ENCODE measurements at regions not wholly inside any gene's neighbourhood (a gene's known extent, or its start where the extent isn't known, plus 50 kb on each side); places are given as distances from the start of the nearest gene placed in this dataset.
A peak's percentile ranks its signal among the peaks of the same experiment; 100 is the strongest.

DNA sequence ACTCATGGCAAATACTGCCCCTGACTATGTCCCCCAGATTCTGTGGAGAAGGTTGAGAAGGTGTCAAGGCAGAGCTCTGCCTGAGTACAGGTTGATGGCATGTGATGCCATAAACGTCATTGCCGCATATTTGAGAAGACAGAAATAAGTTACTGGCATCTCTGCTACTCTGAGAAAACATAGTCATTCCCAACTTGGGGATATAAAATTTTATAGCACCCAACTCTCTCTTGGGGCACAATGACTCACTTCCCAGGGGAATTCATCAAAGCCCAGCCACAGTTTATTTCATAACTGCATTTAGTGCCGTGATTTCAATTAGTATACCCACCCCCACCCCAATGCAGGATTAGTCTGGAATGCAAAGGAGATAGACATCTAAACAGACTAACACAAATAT, 101.9 kb upstream of the TNR start:
- DNase-seq (no peak), ATAC-seq (no peak)
- WGBS: 66% methylated on average over 3 of the region's 3 CpGs
- H3K9me3 ChIP-seq (ENCODE audit: control insufficient read depth, low read length): no peaks in the 10 kb centered on the region
- intact Hi-C loops (cut with DNase I): no loop called here
- no peaks in the 10 kb centered on the region for H3K4me1 ChIP-seq (ENCODE audit: control insufficient read depth, insufficient read depth, low read length)
- H3K4me3 ChIP-seq (ENCODE audit: low read length): no peak overlapping the region
- no peak overlapping the region for H3K27ac ChIP-seq (ENCODE audit: low read length)
- H3K27me3 ChIP-seq (ENCODE audit: control insufficient read depth, insufficient read depth): no peaks in the 10 kb centered on the region

DNA sequence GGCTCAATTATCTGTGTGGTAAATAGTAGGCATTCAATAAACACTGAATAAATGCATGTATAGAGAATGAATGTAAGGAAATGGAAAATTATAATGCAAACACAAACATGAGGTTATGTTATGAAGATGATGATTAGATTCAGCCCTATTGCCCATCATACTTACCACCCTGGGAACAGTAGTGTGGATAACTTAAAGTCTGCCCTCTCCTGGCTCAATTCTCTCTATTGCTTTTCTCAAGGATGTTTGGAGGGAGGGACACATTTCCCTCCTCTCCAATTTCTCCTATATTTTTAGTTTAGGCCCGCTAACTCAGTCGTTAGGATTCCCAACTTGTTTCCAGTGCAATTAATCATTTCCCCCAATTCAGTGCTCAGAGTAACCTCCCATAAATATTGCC, 101.5 kb upstream of the TNR start:
- 60% methylated on average over 2 of the region's 2 CpGs for WGBS

DNA sequence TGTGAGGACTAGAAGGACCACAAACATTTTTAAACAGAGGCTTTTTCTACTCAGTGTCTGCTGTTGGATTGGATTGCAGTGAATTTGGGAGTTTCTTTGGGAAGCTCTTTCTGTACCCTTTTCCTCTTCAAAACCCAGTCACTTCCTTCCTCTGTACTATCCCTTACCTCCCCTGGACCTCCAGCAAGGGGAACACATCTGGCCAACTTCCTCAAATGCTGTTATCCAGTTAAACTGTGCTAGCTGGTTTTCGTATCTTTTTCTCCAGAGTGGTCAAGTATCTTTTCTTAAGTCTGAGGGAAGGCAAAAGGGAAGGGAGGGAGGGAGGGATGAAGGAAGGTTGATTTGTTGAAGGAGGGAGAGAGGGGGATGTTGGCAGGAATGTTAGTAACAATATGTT, 99.2 kb upstream of the TNR start:
- Histone ChIP-seq H3K27me3 (ENCODE audit: control insufficient read depth, insufficient read depth) (no peaks in the 10 kb centered on the region), H3K27ac (ENCODE audit: low read length) (no peak overlapping the region), H3K4me3 (ENCODE audit: low read length) (no peak overlapping the region), H3K4me1 (ENCODE audit: control insufficient read depth, insufficient read depth, low read length) (no peaks in the 10 kb centered on the region), H3K9me3 (ENCODE audit: control insufficient read depth, low read length) (no peaks in the 10 kb centered on the region)
- no peak for ATAC-seq
- intact Hi-C loops (cut with DNase I): no loop called here
- 47% methylated on average over 1 of the region's 1 CpG for WGBS
- no peak for DNase-seq

More for the DNA sequence above, 101.5 kb upstream of the TNR start:
- no peaks in the 10 kb centered on the region for H3K4me1 ChIP-seq (ENCODE audit: control insufficient read depth, insufficient read depth, low read length)
- ATAC-seq (no peak), DNase-seq (no peak)
- H3K9me3 ChIP-seq (ENCODE audit: control insufficient read depth, low read length): no peaks in the 10 kb centered on the region
- no peak overlapping the region for H3K27ac ChIP-seq (ENCODE audit: low read length)
- intact Hi-C loops (cut with DNase I): no loop called here
- no peaks in the 10 kb centered on the region for H3K27me3 ChIP-seq (ENCODE audit: control insufficient read depth, insufficient read depth)
- no peak overlapping the region for H3K4me3 ChIP-seq (ENCODE audit: low read length)

DNA sequence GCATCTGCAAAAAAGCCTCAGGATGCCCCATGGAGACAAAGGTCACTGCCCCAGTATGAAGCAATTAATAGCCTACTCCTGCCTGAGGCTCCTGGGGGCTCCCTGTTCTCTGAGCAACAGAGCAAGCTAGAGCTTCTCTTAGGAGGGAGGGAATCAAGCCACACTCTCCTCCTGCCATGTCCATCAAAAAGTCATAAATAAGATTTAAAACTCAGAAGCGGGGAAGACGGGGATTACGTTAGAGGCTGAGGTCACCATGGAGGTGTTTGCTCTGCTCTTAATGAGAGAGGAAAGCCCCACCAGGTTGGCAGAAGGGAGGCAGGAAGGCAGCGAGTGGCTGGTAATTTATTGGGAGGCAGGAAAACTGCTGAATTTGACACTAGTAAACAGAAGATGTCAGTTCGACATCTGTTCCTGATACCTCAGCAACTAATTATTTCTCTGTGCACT, 98.4 kb upstream of the TNR start:
- 72% methylated on average over 5 of the region's 5 CpGs for WGBS

DNA sequence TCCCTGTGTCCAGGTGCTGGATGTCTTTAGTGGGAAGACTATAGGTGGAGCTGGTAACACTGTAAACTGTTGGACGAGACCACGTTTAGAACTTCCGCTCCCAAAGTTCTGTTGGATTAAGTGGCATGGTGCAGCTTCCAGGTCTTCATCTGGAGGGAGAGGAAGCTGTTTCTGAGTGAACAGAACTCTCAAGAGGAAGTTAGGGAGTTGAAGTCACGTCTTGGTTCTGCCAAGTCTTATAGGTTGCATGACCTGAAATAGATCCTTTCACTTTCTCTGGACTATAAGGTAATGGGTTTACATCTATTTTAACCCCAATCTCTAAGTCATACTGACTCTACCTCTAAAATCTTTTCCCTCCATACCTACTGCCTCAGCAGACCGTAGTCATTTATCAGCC, 97.4 kb upstream of the TNR start:
- Histone ChIP-seq H3K4me3 (ENCODE audit: low read length) (no peak overlapping the region), H3K4me1 (ENCODE audit: control insufficient read depth, insufficient read depth, low read length) (no peaks in the 10 kb centered on the region), H3K27ac (ENCODE audit: low read length) (no peak overlapping the region), H3K27me3 (ENCODE audit: control insufficient read depth, insufficient read depth) (no peaks in the 10 kb centered on the region), H3K9me3 (ENCODE audit: control insufficient read depth, low read length) (no peaks in the 10 kb centered on the region)
- WGBS: 58% methylated on average over 5 of the region's 5 CpGs
- DNase-seq (no peak), ATAC-seq (no peak)
- intact Hi-C loops (cut with DNase I): no loop called here

More for the DNA sequence above, 98.4 kb upstream of the TNR start:
- intact Hi-C loops (cut with DNase I): no loop called here
- Histone ChIP-seq H3K27ac (ENCODE audit: low read length) (no peak overlapping the region), H3K4me1 (ENCODE audit: control insufficient read depth, insufficient read depth, low read length) (no peaks in the 10 kb centered on the region), H3K27me3 (ENCODE audit: control insufficient read depth, insufficient read depth) (no peaks in the 10 kb centered on the region), H3K4me3 (ENCODE audit: low read length) (no peak overlapping the region), H3K9me3 (ENCODE audit: control insufficient read depth, low read length) (no peaks in the 10 kb centered on the region)
- ATAC-seq (no peak), DNase-seq (no peak)

DNA sequence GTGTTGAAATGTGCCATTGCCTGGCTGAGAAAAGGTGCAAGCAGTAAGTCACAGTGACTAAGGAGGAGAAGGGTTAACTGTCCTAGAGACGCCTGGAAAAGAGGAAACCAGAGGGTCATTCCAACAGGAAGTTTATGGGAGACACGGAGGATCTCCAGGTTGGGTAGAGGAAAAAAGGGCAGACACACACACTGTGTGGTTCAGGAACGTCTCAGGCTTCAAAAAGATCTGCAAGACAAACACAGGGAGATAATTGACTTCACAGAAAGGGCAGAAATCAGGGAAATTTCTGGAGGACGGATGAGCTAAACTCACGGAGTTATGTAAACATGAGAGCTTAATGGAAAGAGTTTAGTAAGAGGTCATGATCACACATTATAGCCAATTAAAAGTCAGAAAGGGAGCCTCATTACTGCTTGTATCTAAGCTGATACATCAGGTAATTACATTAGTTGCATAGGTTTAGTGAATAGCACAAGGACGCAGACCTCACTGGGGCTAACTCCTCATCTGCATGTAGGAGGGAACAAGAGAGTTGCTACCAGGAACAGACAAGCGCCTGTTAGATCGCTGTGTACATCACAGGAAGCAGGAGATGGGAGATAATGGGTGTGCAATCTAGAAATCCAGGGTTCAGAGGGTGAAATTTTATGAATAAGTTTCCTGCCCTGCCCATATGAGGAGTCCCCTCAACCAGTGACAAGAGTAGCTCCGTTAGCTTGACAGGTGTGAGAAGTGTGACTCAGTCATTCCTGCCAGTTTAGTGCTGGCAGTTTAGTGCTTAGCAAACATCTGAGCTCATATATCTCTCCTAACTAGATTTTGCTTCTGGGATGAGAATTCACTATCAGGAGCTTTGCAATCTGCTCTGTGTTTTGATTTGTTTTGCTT, 96.6 kb upstream of the TNR start:
- Histone ChIP-seq H3K27ac (ENCODE audit: low read length) (no peak overlapping the region), H3K4me3 (ENCODE audit: low read length) (no peak overlapping the region), H3K4me1 (ENCODE audit: control insufficient read depth, insufficient read depth, low read length) (no peaks in the 10 kb centered on the region), H3K9me3 (ENCODE audit: control insufficient read depth, low read length) (no peaks in the 10 kb centered on the region), H3K27me3 (ENCODE audit: control insufficient read depth, insufficient read depth) (no peaks in the 10 kb centered on the region)
- intact Hi-C loops (cut with DNase I): no loop called here
- 26% methylated on average over 9 of the region's 9 CpGs for WGBS
- no peak for DNase-seq
- peak in 1 of 2 donors; percentile 11 for ATAC-seq

DNA sequence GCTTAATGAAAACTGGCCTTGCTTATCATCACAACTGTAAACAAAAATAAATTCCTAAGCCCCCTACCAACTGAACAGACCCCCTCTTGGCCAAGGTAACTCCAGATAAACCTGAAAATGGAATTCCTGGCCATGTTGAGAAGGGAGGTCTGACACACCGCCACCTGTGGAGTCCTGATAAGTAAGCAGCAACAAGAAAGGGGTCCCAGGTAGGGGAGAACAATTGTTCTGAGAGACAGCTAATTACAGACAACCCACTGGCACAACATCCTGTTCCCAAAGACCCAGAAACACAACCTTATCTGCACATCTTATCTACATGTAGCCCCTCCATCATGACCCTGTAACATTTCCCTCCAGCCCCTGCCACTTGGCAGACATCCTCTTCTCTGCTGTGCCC, 91.2 kb upstream of the TNR start:
- Histone ChIP-seq H3K9me3 (ENCODE audit: control insufficient read depth, low read length) (no peaks in the 10 kb centered on the region), H3K27me3 (ENCODE audit: control insufficient read depth, insufficient read depth) (no peaks in the 10 kb centered on the region), H3K4me1 (ENCODE audit: control insufficient read depth, insufficient read depth, low read length) (no peaks in the 10 kb centered on the region), H3K4me3 (ENCODE audit: low read length) (no peak overlapping the region), H3K27ac (ENCODE audit: low read length) (no peak overlapping the region)
- WGBS: 87% methylated on average over 1 of the region's 1 CpG
- ATAC-seq: no peak
- intact Hi-C loops (cut with DNase I): no loop called here
- no peak for DNase-seq

DNA sequence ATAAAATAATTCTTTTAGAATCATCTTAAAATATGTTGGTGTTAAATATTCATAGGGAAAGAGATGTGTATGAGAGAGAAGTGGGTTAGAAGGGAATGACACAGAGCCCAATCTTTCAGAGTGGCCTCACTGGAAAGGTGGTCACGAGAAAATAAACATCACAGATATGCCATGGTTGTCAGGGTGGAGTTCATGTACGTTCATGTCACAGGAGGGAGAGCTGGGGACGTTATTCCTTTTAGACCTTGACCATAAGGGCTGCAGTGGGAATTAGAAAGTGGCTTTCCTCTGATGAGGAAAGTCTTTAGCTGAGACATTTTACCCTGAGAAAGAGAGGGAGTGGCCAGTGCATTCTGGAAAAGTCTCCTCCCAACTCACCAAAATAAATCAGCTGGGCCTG, 90.6 kb upstream of the TNR start:
- intact Hi-C loops (cut with DNase I): no loop called here
- H3K27me3 ChIP-seq (ENCODE audit: control insufficient read depth, insufficient read depth): no peaks in the 10 kb centered on the region
- no peak overlapping the region for H3K4me3 ChIP-seq (ENCODE audit: low read length)
- 56% methylated on average over 3 of the region's 3 CpGs for WGBS
- H3K4me1 ChIP-seq (ENCODE audit: control insufficient read depth, insufficient read depth, low read length): peaks cover 3% of the 10 kb centered on the region
- no peaks in the 10 kb centered on the region for H3K9me3 ChIP-seq (ENCODE audit: control insufficient read depth, low read length)
- ATAC-seq (no peak), DNase-seq (no peak)
- H3K27ac ChIP-seq (ENCODE audit: low read length): no peak overlapping the region

DNA sequence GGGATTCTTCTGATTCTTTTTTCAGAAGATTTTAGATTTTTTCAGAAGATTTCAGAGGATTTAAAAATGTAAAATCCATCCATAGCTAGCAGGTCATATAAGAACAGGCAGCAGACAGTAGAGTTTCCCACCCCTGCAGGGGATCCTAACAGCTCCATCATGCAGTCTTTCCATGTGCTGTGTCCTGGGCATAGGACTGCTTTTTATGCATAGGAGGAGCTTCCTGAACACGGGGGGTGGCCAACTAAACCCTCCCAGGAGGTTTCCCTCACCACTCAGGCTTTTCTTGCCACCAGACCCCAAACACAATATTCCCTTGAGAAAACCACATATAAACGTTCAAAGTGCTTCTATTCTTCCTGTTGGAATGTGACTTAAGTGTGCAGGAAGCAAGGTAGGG, 90.1 kb upstream of the TNR start:
- Histone ChIP-seq H3K4me1 (ENCODE audit: control insufficient read depth, insufficient read depth, low read length) (peaks cover 3% of the 10 kb centered on the region), H3K4me3 (ENCODE audit: low read length) (no peak overlapping the region), H3K9me3 (ENCODE audit: control insufficient read depth, low read length) (no peaks in the 10 kb centered on the region), H3K27me3 (ENCODE audit: control insufficient read depth, insufficient read depth) (no peaks in the 10 kb centered on the region), H3K27ac (ENCODE audit: low read length) (no peak overlapping the region)
- ATAC-seq: no peak
- intact Hi-C loops (cut with DNase I): no loop called here
- no peak for DNase-seq
- WGBS: 16% methylated on average over 2 of the region's 2 CpGs

DNA sequence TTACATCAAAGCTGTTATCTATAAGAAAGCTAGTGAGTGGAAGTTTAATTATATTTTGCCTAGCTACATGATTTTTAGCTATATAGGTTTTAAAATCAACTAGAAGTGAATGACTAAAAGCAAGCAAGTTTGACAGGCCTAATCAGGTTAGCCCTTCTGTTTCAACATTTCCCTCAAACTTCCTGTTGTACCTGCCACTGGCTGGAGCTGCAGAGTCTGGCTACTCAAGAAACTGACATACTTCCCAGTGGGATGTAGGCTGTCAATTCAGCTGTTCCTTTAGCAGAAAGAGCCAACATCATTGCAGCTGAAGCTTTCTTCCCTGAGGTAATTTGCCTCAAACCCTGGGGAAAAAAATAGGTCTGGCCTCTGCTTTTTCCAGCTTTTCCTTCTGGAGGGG, 87.1 kb upstream of the TNR start:
- H3K4me3 ChIP-seq (ENCODE audit: low read length): no peak overlapping the region
- intact Hi-C loops (cut with DNase I): no loop called here
- H3K27me3 ChIP-seq (ENCODE audit: control insufficient read depth, insufficient read depth): no peaks in the 10 kb centered on the region

DNA sequence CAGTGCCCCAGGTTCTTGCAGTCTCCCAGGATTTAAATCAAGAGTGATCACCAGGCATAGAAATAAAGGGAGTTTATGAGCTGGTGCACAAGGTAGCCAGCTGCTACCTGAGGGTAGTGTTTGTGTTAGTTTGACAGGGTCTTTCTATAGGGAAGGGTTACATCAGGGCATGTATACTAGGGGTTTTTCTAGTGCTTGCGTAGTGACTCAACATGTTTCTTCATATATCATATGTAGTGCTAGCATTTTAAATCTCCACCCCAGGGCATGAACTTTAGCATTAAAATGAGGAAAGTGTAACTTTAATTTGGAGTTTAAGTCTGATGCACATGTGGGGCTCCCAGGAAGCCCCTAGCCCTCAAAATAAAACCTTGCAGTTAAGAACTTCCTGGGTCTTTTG, 86.5 kb upstream of the TNR start:
- whole genome bisulfite sequencing: 96% methylated on average over 1 of the region's 1 CpG
- ATAC-seq (no peak), DNase-seq (no peak)
- Histone ChIP-seq H3K27ac (ENCODE audit: low read length) (no peak overlapping the region), H3K9me3 (ENCODE audit: control insufficient read depth, low read length) (no peaks in the 10 kb centered on the region), H3K4me3 (ENCODE audit: low read length) (no peak overlapping the region), H3K4me1 (ENCODE audit: control insufficient read depth, insufficient read depth, low read length) (peaks cover 3% of the 10 kb centered on the region), H3K27me3 (ENCODE audit: control insufficient read depth, insufficient read depth) (no peaks in the 10 kb centered on the region)
- intact Hi-C loops (cut with DNase I): no loop called here

More for the DNA sequence above, 87.1 kb upstream of the TNR start:
- ATAC-seq: no peak
- Histone ChIP-seq H3K4me1 (ENCODE audit: control insufficient read depth, insufficient read depth, low read length) (peaks cover 3% of the 10 kb centered on the region), H3K9me3 (ENCODE audit: control insufficient read depth, low read length) (no peaks in the 10 kb centered on the region), H3K27ac (ENCODE audit: low read length) (no peak overlapping the region)
- no peak for DNase-seq

DNA sequence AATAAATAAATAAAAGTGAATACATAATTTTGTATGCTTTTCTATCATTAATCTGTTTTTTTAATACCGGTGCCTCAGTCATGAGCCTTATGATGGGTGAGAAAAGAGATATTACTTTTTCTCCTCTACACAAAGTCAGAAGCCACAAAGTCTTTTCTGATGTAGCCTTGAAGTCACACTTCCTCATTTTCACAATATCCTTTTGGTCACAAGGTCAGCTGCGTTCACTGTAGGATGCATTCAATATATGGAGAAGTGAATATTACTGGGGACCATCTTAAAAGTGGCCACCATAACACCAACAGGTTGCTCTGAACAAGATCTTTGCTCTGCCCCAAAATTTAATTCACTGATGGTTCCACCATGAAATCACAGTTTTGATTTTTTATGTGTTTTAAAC, 83.3 kb upstream of the TNR start:
- no peaks in the 10 kb centered on the region for H3K9me3 ChIP-seq (ENCODE audit: control insufficient read depth, low read length)
- no peak overlapping the region for H3K4me3 ChIP-seq (ENCODE audit: low read length)
- H3K27ac ChIP-seq (ENCODE audit: low read length): no peak overlapping the region
- ATAC-seq (no peak), DNase-seq (no peak)
- 90% methylated on average over 2 of the region's 2 CpGs for WGBS
- peaks cover 3% of the 10 kb centered on the region for H3K4me1 ChIP-seq (ENCODE audit: control insufficient read depth, insufficient read depth, low read length)
- intact Hi-C loops (cut with DNase I): no loop called here
- H3K27me3 ChIP-seq (ENCODE audit: control insufficient read depth, insufficient read depth): no peaks in the 10 kb centered on the region

Data from right cardiac atrium (tissue), 5 donors.